T-cell (primary cell): ENCODE measurements at regions not wholly inside any gene's neighbourhood (a gene's known extent, or its start where the extent isn't known, plus 50 kb on each side); places are given as distances from the start of the nearest gene placed in this dataset.

ENCODE experiments used
- ATAC-seq, 4 experiments: fragments of 200-7000 bp in 3 of 4; fragments of 150-1000 bp in 1 of 4; cut with Tn5 transposase; replicated peaks in 1 of 4; 1 replicate in 3 of 4; 2 replicates in 1 of 4; pipeline ENCODE4 v1.10.0; 2021; ENCODE audit warnings: moderate library complexity in 3 of 4, mild to moderate bottlenecking in 2 of 4, moderate number of reproducible peaks in 1 of 4
- CTCF ChIA-PET, 2 donors: fragments of 300-600 bp; sonication (Branson Sonifier 250); formaldehyde crosslinking; loops; one replicate each; lab custom pipeline; 2022; ENCODE audit warnings: antibody characterized with exemption in 2 of 2; lab: Charles Lee
- POLR2A ChIA-PET, 2 donors: fragments of 300-600 bp; sonication (Branson Sonifier 250); formaldehyde crosslinking; loops; one replicate each; lab custom pipeline; 2022; ENCODE audit warnings: antibody characterized with exemption in 2 of 2; lab: Charles Lee
- DNase-seq, 35 experiments: peaks; one replicate each; pipeline versions ENCODE4 v3.0.0 to v3.0.0-alpha.2; 2013 to 2023
- H3K27ac ChIP-seq: one replicate; pipeline ENCODE4 v1.5.1; 2013; ENCODE audit warnings: low read length
- H3K27me3 ChIP-seq, 2 experiments: replicated peaks in 1 of 2; 1 replicate in 1 of 2; 2 replicates in 1 of 2; pipeline versions ENCODE4 v1.6.1 to v1.7.0; 2013; ENCODE audit warnings: low read length in 1 of 2, mixed read lengths in 1 of 2; ENCODE audit not compliant: control insufficient read depth in 2 of 2, insufficient read depth in 2 of 2; ENCODE audit errors: extremely low read depth in 1 of 2
- H3K36me3 ChIP-seq, 2 donors: 1 replicate in 1 of 2; 2 replicates in 1 of 2; pipeline versions ENCODE4 v1.6.1 to v1.7.0; 2013; ENCODE audit warnings: low read length in 1 of 2; ENCODE audit not compliant: control insufficient read depth in 2 of 2, insufficient read depth in 1 of 2; ENCODE audit errors: extremely low read depth in 1 of 2
- H3K4me1 ChIP-seq, 2 experiments: 1 replicate in 1 of 2; 2 replicates in 1 of 2; pipeline versions ENCODE4 v1.6.1 to v1.7.0; 2013; ENCODE audit warnings: low read length in 2 of 2, mixed read lengths in 1 of 2; ENCODE audit not compliant: insufficient read depth in 2 of 2, control insufficient read depth in 1 of 2; ENCODE audit errors: extremely low read depth in 1 of 2
- H3K4me3 ChIP-seq, 2 donors: 1 replicate in 1 of 2; 2 replicates in 1 of 2; pipeline versions ENCODE4 v1.5.1 to v1.7.0; 2013; ENCODE audit warnings: mild to moderate bottlenecking in 2 of 2, low read length in 1 of 2, moderate library complexity in 1 of 2; ENCODE audit not compliant: control insufficient read depth in 1 of 2; ENCODE audit errors: extremely low read depth in 1 of 2
- H3K9me3 ChIP-seq: 2 replicates; pipeline ENCODE4 v1.7.0; 2013
- H3K27ac Mint-ChIP-seq, 2 donors: one replicate each; pipeline ENCODE4 v1.8.0; 2020 to 2021; ENCODE audit warnings: mild to moderate bottlenecking in 2 of 2, mixed read lengths in 2 of 2
- H3K27me3 Mint-ChIP-seq, 2 donors: one replicate each; pipeline ENCODE4 v1.8.0; 2021 to 2022; ENCODE audit warnings: mixed read lengths in 2 of 2
- H3K36me3 Mint-ChIP-seq: one replicate; pipeline ENCODE4 v1.8.0; 2021; ENCODE audit warnings: mixed read lengths
- H3K4me1 Mint-ChIP-seq, 3 donors: one replicate each; pipeline ENCODE4 v1.8.0; 2020 to 2022; ENCODE audit warnings: mixed read lengths in 3 of 3, mild to moderate bottlenecking in 1 of 3
- H3K4me3 Mint-ChIP-seq, 3 donors: one replicate each; pipeline ENCODE4 v1.8.0; 2020 to 2022; ENCODE audit warnings: mild to moderate bottlenecking in 3 of 3, mixed read lengths in 3 of 3, moderate library complexity in 3 of 3
- H3K9me3 Mint-ChIP-seq, 3 donors: one replicate each; pipeline ENCODE4 v1.8.0; 2020 to 2022; ENCODE audit warnings: mixed read lengths in 3 of 3
- WGBS: methylation state at CpG from one replicate; pipeline ENCODE4 v1.1.5; 2013; ENCODE audit warnings: missing lambda C conversion rate; ENCODE audit not compliant: insufficient coverage; 5-methylcytosine and 5-hydroxymethylcytosine counted together

DNA sequence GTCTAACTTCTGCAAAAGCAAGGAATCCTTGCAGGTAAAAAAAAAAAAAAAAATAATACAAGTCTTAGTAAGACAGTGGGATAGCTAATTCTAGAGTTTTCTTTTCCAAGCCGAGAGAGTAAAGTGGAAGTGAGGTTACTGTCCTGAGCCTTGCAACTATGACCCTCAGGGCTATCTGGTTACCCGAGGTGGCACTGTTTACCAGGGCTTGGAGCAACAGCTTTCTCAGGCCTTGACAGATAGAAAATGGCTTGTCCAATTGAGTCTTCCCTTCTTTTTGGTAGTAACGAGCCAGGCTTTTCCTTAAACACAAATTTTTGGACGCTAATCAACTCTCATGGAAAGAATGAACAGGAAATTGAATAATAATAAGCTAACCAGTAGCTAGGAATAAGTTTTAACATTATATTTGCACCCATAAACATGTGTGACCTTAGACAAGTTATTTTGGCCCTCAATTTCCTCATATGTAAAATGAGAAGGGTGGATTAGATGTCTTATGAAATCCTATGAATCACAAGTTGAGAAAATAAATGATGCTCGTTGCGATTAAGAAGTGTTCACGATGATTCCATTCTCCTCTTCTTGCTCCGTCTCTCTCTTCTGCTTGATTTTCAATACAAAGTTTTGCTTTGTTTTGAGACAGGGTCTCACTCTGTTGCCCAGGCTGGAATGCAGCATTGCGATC is 236.9 kb upstream of the KBTBD8 start:
- CTCF ChIA-PET, result interaction anchor here in 1 of 2 donors (0.6 kb wide), 1 partner anchor 383 kb away, joined by 4 read pairs; no protein-coding TSS in a partner anchor
- Histone ChIP-seq H3K27ac (no peak overlapping the region), H3K4me3 (no peak overlapping the region), H3K36me3 (no peaks in the 10 kb centered on the region), H3K9me3 (no peaks in the 10 kb centered on the region), H3K27me3 (no peaks in the 10 kb centered on the region), H3K4me1 (no peaks in the 10 kb centered on the region)
- H3K36me3 Mint-ChIP-seq, result no peaks in the 10 kb centered on the region
- DNase-seq (no peak), ATAC-seq (no peak)
- 94% methylated on average over 6 of the region's 9 CpGs for WGBS
- no peaks in the 10 kb centered on the region for H3K27me3 Mint-ChIP-seq
- H3K9me3 Mint-ChIP-seq, result peaks cover 0 to 8% (median 4%) of the 10 kb centered on the region in 3 donors
- H3K4me1 Mint-ChIP-seq, result no peaks in the 10 kb centered on the region
- no peak overlapping the region for H3K4me3 Mint-ChIP-seq
- POLR2A ChIA-PET, result interaction anchor here in 1 of 2 donors (0.6 kb wide), 1 partner anchor 11 kb away, joined by 4 read pairs; no protein-coding TSS in a partner anchor
- H3K27ac Mint-ChIP-seq, result no peak overlapping the region

DNA sequence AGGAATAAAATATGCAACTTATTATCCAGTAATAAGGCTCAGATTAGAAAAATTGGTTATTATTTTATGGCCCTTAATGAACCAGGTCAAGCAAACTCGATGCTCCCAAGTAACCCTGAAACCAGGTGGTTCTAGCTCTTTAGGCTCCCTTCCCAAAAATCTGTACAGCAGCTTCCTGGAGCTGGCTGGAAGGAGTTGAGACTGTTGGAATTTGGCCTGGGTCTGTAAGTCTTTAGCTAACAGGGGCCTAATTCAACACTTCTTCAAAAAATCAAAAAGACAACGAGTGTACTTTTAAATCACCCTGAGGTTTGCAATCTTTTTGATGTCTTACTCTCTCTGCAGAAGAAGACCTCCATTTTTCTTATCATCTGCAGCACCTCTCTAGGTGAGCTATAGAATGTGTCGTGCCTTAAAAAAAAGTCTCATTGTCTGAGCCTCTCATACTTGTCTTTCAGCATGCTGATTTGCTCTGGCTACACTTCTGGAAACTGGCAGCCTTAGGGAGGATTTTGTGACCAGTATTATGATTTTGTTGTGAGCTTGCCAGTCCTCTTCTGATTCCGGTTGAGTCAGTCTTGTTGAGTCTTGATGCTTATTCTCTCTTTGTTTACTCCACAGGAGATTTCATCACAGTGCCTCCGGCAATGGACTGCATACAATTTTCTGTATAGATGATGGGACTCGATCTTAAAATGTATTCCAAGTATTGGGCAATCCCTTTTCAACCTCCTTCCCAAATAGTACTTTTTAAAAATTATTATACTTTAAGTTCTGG is 235.0 kb upstream of the KBTBD8 start:
- H3K9me3 ChIP-seq, result no peaks in the 10 kb centered on the region
- peaks cover 4 to 8% (median 5%) of the 10 kb centered on the region in 3 donors for H3K9me3 Mint-ChIP-seq
- peaks cover 0 to 4% of the 10 kb centered on the region in 2 donors for H3K27me3 Mint-ChIP-seq
- H3K4me1 ChIP-seq, result no peaks in the 10 kb centered on the region
- no peak overlapping the region for H3K4me3 ChIP-seq
- H3K27ac ChIP-seq, result no peak overlapping the region
- H3K27ac Mint-ChIP-seq, result no peak overlapping the region
- no peaks in the 10 kb centered on the region for H3K36me3 Mint-ChIP-seq
- H3K4me1 Mint-ChIP-seq, result no peaks in the 10 kb centered on the region
- CTCF ChIA-PET, result no interaction called here
- H3K36me3 ChIP-seq, result no peaks in the 10 kb centered on the region
- 90% methylated on average over 2 of the region's 6 CpGs for WGBS
- no peak for ATAC-seq
- POLR2A ChIA-PET, result no interaction called here
- DNase-seq, result no peak
- H3K27me3 ChIP-seq, result no peaks in the 10 kb centered on the region
- H3K4me3 Mint-ChIP-seq, result no peak overlapping the region

DNA sequence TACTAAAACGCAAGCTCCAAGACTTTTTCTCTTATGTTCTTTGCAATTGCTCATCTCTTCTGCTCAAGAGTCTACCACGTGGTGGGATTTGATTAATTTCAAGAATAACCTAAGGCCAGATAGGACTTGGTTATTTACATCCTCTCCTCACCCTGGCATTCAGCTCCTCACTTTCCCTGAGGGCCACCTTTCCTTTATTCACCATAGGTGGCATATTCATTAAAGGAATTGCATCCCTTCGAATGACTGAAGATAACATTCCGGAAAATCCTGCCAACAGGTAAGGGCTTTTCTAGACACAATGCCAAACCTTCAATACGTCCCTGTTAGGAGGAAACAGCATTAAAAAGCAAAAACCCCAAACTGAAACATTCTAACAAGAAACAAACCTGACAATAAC is 220.0 kb upstream of the KBTBD8 start:
- Mint-ChIP-seq H3K27ac (no peak overlapping the region), H3K4me1 (no peaks in the 10 kb centered on the region), H3K9me3 (no peaks in the 10 kb centered on the region), H3K27me3 (peaks cover 1 to 8% of the 10 kb centered on the region in 2 donors), H3K4me3 (no peak overlapping the region), H3K36me3 (no peaks in the 10 kb centered on the region)
- Histone ChIP-seq H3K4me3 (no peak overlapping the region), H3K9me3 (no peaks in the 10 kb centered on the region), H3K4me1 (no peaks in the 10 kb centered on the region), H3K27ac (no peak overlapping the region), H3K27me3 (peaks cover 0 to 2% of the 10 kb centered on the region in 2 experiments), H3K36me3 (no peaks in the 10 kb centered on the region)
- no peak for ATAC-seq
- CTCF ChIA-PET, result no interaction called here
- DNase-seq, result no peak
- WGBS, result 91% methylated on average over 3 of the region's 5 CpGs
- POLR2A ChIA-PET, result no interaction called here

DNA sequence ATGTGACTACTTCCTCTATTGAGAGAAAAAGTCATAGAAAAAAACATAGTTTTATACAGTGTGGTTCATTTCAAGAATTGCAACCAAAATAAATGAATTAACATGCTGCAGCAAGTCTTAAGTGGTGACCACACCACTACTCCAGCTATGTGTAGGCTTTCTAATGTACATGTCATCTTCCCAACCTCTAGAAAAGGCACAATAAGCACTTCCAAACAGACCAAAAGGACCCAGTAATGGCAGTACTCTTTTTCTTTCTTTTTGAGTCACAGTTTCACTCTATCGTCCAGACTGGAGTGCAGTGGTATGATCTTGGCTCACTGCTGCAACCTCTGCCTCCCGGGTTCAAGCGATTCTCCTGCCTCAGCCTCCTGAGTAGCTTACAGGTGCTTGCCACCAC is 219.3 kb upstream of the KBTBD8 start:
- CTCF ChIA-PET, result no interaction called here
- H3K36me3 Mint-ChIP-seq, result no peaks in the 10 kb centered on the region

DNA sequence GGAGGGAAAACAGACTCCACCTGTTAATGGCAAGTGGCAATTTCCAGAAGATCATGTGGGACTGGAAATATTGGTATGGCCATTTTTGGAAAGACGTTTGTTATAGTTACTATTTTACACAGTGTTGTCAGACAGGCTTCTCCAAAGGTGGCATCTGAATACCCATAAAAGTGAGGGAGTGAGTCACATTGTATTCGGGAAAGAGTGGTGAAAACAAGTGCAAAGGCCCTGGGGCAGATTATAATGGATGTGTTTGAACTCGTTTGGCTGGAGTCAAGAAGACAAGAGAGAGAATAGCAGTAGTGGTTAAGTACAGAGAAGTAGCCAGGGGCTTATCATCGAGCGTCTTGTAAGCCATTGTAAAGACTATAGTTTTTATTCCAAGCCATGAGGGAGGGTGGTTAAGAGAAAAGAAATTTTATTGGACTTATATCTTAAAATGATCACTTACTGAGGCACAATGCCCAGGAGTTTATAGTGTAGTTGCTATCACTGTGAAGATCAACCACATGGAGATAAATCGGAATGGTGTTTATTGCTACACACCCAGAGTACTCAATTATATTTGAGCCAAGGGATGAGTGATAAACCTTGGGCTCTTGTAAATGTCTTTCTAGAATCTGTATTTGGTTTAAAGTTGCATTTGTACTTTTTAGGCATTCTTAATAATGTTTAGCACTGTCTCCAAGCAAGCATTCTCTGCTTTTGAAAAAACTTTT is 212.8 kb upstream of the KBTBD8 start:
- ChIA-PET POLR2A (no interaction called here), CTCF (no interaction called here)
- Histone ChIP-seq H3K4me3 (no peak overlapping the region), H3K27ac (no peak overlapping the region), H3K4me1 (no peaks in the 10 kb centered on the region), H3K9me3 (no peaks in the 10 kb centered on the region), H3K27me3 (peaks cover 0 to 3% of the 10 kb centered on the region in 2 experiments), H3K36me3 (no peaks in the 10 kb centered on the region)
- no peaks in the 10 kb centered on the region for H3K36me3 Mint-ChIP-seq
- no peak for DNase-seq
- no peaks in the 10 kb centered on the region for H3K4me1 Mint-ChIP-seq
- peaks cover 0 to 5% (median 0%) of the 10 kb centered on the region in 3 donors for H3K9me3 Mint-ChIP-seq
- WGBS, result 69% methylated on average over 5 of the region's 6 CpGs
- H3K27me3 Mint-ChIP-seq, result peaks cover 2 to 7% of the 10 kb centered on the region in 2 donors
- no peak overlapping the region for H3K4me3 Mint-ChIP-seq
- no peak overlapping the region for H3K27ac Mint-ChIP-seq
- no peak for ATAC-seq

More for the DNA sequence above, 219.3 kb upstream of the KBTBD8 start:
- peaks cover 1 to 10% of the 10 kb centered on the region in 2 donors for H3K27me3 Mint-ChIP-seq
- no peak overlapping the region for H3K27ac Mint-ChIP-seq
- WGBS, result no CpG with 5 or more reads among the region's 3 CpGs
- ATAC-seq (no peak), DNase-seq (no peak)
- peaks cover 0 to 3% of the 10 kb centered on the region in 2 experiments for H3K27me3 ChIP-seq
- no peaks in the 10 kb centered on the region for H3K36me3 ChIP-seq
- H3K4me3 Mint-ChIP-seq, result no peak overlapping the region
- H3K9me3 Mint-ChIP-seq, result no peaks in the 10 kb centered on the region
- H3K4me3 ChIP-seq, result no peak overlapping the region
- H3K27ac ChIP-seq, result no peak overlapping the region
- H3K4me1 Mint-ChIP-seq, result no peaks in the 10 kb centered on the region
- no peaks in the 10 kb centered on the region for H3K9me3 ChIP-seq
- POLR2A ChIA-PET, result no interaction called here
- no peaks in the 10 kb centered on the region for H3K4me1 ChIP-seq

DNA sequence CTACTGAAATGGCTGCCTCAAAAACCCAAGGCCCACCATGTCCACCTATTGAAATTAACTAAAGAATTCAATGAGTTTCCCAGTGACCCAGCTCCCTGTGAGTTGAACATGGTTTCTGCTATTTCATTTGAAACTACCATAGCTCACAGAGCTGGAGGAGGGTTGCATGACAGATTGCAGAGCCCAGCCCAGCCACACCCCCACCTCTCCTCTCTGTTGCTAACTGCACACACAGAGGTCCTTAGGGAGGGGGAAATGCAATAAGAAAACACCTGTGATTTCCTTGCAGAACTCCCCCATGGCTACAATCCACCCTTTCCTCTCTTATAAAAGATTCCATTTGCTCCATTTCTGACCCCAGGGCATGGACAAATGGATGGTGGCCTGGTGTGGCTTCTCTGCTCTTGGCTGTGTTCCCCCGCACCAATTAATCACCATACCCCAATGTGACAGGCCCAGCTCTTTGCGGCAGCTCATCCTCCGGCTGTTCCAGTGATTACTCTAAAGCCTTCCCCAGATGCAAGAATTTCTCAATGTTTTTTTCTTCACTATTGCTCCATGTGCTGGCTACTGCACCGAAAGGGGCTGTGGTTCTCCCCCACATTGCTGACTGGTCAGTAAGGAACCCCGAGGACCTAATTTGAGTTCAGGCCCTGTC is 208.4 kb upstream of the KBTBD8 start:
- H3K27ac Mint-ChIP-seq, result no peak overlapping the region

More for the DNA sequence above, 208.4 kb upstream of the KBTBD8 start:
- Histone ChIP-seq H3K27me3 (no peaks in the 10 kb centered on the region), H3K9me3 (no peaks in the 10 kb centered on the region), H3K27ac (no peak overlapping the region), H3K4me3 (no peak overlapping the region), H3K36me3 (no peaks in the 10 kb centered on the region), H3K4me1 (no peaks in the 10 kb centered on the region)
- Mint-ChIP-seq H3K36me3 (no peaks in the 10 kb centered on the region), H3K27me3 (peaks cover 0 to 4% of the 10 kb centered on the region in 2 donors), H3K4me1 (no peaks in the 10 kb centered on the region), H3K9me3 (peaks cover 0 to 5% (median 0%) of the 10 kb centered on the region in 3 donors), H3K4me3 (no peak overlapping the region)
- ChIA-PET CTCF (no interaction called here), POLR2A (no interaction called here)
- WGBS, result 89% methylated on average over 3 of the region's 5 CpGs
- ATAC-seq (no peak), DNase-seq (no peak)
